K562 (cell line): ENCODE measurements at regions not wholly inside any gene's neighbourhood (a gene's known extent, or its start where the extent isn't known, plus 50 kb on each side); places are given as distances from the start of the nearest gene placed in this dataset.

ENCODE experiments used
- ATAC-seq: fragments of 200-7000 bp; cut with Tn5 transposase; 3 replicates; pipeline ENCODE4 v1.9.1; 2020; ENCODE audit warnings: moderate library complexity
- BruUV-seq: library from RNA; stranded (reverse); fragments of 400-500 nt; replicated peaks from 2 replicates; lab custom pipeline; 2021; lab: Mats Ljungman, UMichigan
- CTCF ChIA-PET: fragments of 300-600 bp; formaldehyde crosslinking; extraction: SDS; loops from one replicate; lab custom pipeline; 2021; ENCODE audit warnings: low intra/inter-chr PET ratio; lab: Yijun Ruan, JAX
- POLR2A ChIA-PET: fragments of 300-600, 350-650 bp; sonication (Branson Sonifier 250); formaldehyde crosslinking; extraction: SDS; loops from one replicate; lab custom pipeline; 2021; ENCODE audit warnings: antibody characterized with exemption, inconsistent platforms; lab: Yijun Ruan, JAX
- DNase-seq, 4 experiments: peaks; one replicate each; pipeline versions ENCODE4 v3.0.0 to v3.0.0-alpha.2; 2011 to 2018; ENCODE audit warnings: low spot score in 3 of 4, mixed read lengths in 3 of 4; ENCODE audit errors: extremely low read depth in 1 of 4
- FAIRE-seq: peaks from 2 replicates; lab custom pipeline; 2011; peaks lifted over from hg19 to GRCh38; lab: Jason Lieb, UNC
- H2AFZ ChIP-seq: 2 replicates; pipeline ENCODE4 v1.6.0; 2011; ENCODE audit warnings: low read depth, low read length, control low read depth, inconsistent platforms
- H3K27ac ChIP-seq: fragments of 200-600 bp; 3 replicates; pipeline ENCODE4 v1.8.0; 2011; ENCODE audit warnings: low read depth, mild to moderate bottlenecking, control low read depth, inconsistent platforms, low read length, moderate library complexity, mixed read lengths; ENCODE audit errors: extremely low read depth
- H3K27me3 ChIP-seq, 2 experiments: fragments of 300-600 bp in 1 of 2; 2 replicates in 1 of 2; 3 replicates in 1 of 2; pipeline versions ENCODE4 v1.6.0 to v1.8.0; 2011; ENCODE audit warnings: inconsistent platforms in 2 of 2, low read length in 2 of 2, mild to moderate bottlenecking in 1 of 2, mixed read lengths in 1 of 2, moderate library complexity in 1 of 2; ENCODE audit not compliant: control insufficient read depth in 2 of 2, insufficient read depth in 2 of 2
- H3K36me3 ChIP-seq: fragments of 300-600 bp; 3 replicates; pipeline ENCODE4 v1.8.0; 2011; ENCODE audit warnings: mild to moderate bottlenecking, low read length, inconsistent platforms; ENCODE audit not compliant: control insufficient read depth, insufficient read depth
- H3K4me1 ChIP-seq, 2 experiments: fragments of 200-600 bp in 1 of 2; replicated peaks in 1 of 2; 2 replicates in 1 of 2; 3 replicates in 1 of 2; pipeline versions ENCODE4 v1.5.1 to v1.8.0; 2011; ENCODE audit warnings: inconsistent platforms in 2 of 2, low read length in 2 of 2, mild to moderate bottlenecking in 1 of 2, mixed read lengths in 1 of 2, moderate library complexity in 1 of 2; ENCODE audit not compliant: control insufficient read depth in 2 of 2, insufficient read depth in 2 of 2
- H3K4me2 ChIP-seq: 2 replicates; pipeline ENCODE4 v1.6.1; 2011; ENCODE audit warnings: low read length, control low read depth, inconsistent platforms, mixed read lengths; ENCODE audit not compliant: insufficient read depth
- H3K4me3 ChIP-seq: fragments of 200-600 bp; sonication (generic), shearing (Covaris generic); 2 replicates; pipeline ENCODE4 v1.5.1; 2016; ENCODE audit warnings: control low read depth, inconsistent platforms
- H3K79me2 ChIP-seq: fragments of 200-600 bp; 3 replicates; pipeline ENCODE4 v1.8.0; 2011; ENCODE audit warnings: low read length, inconsistent platforms; ENCODE audit not compliant: control insufficient read depth, insufficient read depth
- H3K9ac ChIP-seq, 2 experiments: 2 replicates each; pipeline versions ENCODE4 v1.6.0 to v1.6.1; 2011; ENCODE audit warnings: low read depth in 2 of 2, low read length in 2 of 2, control low read depth in 1 of 2, inconsistent platforms in 1 of 2, mild to moderate bottlenecking in 1 of 2, mixed read lengths in 1 of 2; ENCODE audit not compliant: insufficient read depth in 1 of 2
- H3K9me1 ChIP-seq: one replicate; pipeline ENCODE4 v1.6.0; 2011; ENCODE audit warnings: inconsistent platforms, mild to moderate bottlenecking, low read length, moderate library complexity; ENCODE audit not compliant: control insufficient read depth, insufficient read depth
- H3K9me3 ChIP-seq: replicated peaks from 2 replicates; pipeline ENCODE4 v1.5.1; 2011; ENCODE audit warnings: low read depth, low read length, inconsistent platforms; ENCODE audit not compliant: control insufficient read depth, insufficient read depth
- H4K20me1 ChIP-seq: replicated peaks from 2 replicates; pipeline ENCODE4 v1.6.1; 2011; ENCODE audit warnings: low read length, inconsistent platforms, mixed read lengths; ENCODE audit not compliant: control insufficient read depth, insufficient read depth
- FUS ChIP-seq: fragments of 200-400 bp; formaldehyde crosslinking; optimal IDR thresholded peaks from 2 replicates; pipeline ENCODE3; 2017; ENCODE audit warnings: low read depth, low read length
- NR2C2 ChIP-seq, 2 experiments: fragments of 200-800 bp in 1 of 2; sonication (Bioruptor generic) in 1 of 2; sonication (generic) in 1 of 2; formaldehyde crosslinking in 1 of 2; IDR thresholded peaks; 2 replicates each; pipeline versions ENCODE4 v1.6.1 to v1.8.0; 2016 to 2022; ENCODE audit warnings: mild to moderate bottlenecking in 1 of 2, missing compliant biosample characterization in 1 of 2, missing genetic modification characterization in 1 of 2, missing genetic modification reagents in 1 of 2
- NR3C1 ChIP-seq: sonication (generic); formaldehyde crosslinking; IDR thresholded peaks from 2 replicates; pipeline ENCODE4 v1.8.1; 2022; ENCODE audit warnings: missing genetic modification reagents
- PHB2 ChIP-seq: fragments of 450-650 bp; IDR thresholded peaks from 2 replicates; pipeline ENCODE4 v1.6.1; 2017; ENCODE audit warnings: low read depth
- POLR2A ChIP-seq: fragments of 450-650 bp; conservative IDR thresholded peaks from 2 replicates; pipeline ENCODE4 v1.6.1; 2016
- SPI1 ChIP-seq: IDR thresholded peaks from 2 replicates; pipeline ENCODE4 v1.6.1; 2011; ENCODE audit warnings: low read depth, low read length, control low read depth, borderline replicate concordance
- SRSF9 ChIP-seq: fragments of 200-400 bp; formaldehyde crosslinking; IDR thresholded peaks from 2 replicates; pipeline ENCODE4 v1.6.1; 2017; ENCODE audit warnings: low read depth, low read length, borderline replicate concordance
- WGBS: fragments of 100-300 bp; shearing (Covaris generic); methylation state at CpG from one replicate; pipeline ENCODE4 v1.1.6; 2016; ENCODE audit warnings: low coverage, mixed read lengths; ENCODE audit not compliant: insufficient coverage; ENCODE audit errors: missing lambda C conversion rate; 5-methylcytosine and 5-hydroxymethylcytosine counted together
- in situ Hi-C: fragments of 300-500 bp; cut with MboI; formaldehyde crosslinking; loops from 4 replicates; pipeline ENCODE4 v1.15.0; 2018; ENCODE audit warnings: inconsistent platforms, mixed read lengths
- intact Hi-C: fragments of 100-400 bp; cut with micrococcal nuclease; formaldehyde crosslinking; loops from 2 replicates; pipeline ENCODE4 v1.14.2; 2022

- BruUV-seq = no TSS peak
- Histone ChIP-seq H3K27ac (no peak overlapping the region), H2AFZ (no peak overlapping the region), H3K4me3 (no peak overlapping the region), H4K20me1 (no peaks in the 10 kb centered on the region), H3K9me3 (no peaks in the 10 kb centered on the region), H3K4me2 (no peak overlapping the region), H3K4me1 (no peaks in the 10 kb centered on the region), H3K9ac (no peak overlapping the region), H3K9me1 (no peaks in the 10 kb centered on the region), H3K36me3 (no peaks in the 10 kb centered on the region), H3K79me2 (no peaks in the 10 kb centered on the region), H3K27me3 (peaks cover 4 to 31% of the 10 kb centered on the region in 2 experiments; a peak in 3 of 5 replicates)
- intact Hi-C loops = no loop called here
- DNase-seq = no peak
- no peak for TF ChIP-seq NR3C1
- TF ChIP-seq SPI1 = peak; percentile 57; the same call in 1 of the 2 replicates
- TF ChIP-seq NR2C2 (CRISPR knock-in tag; IDR thresholded peaks at IDR 0.05) = no peak
- TF ChIP-seq NR2C2 (tag; IDR thresholded peaks at IDR 0.05) = no peak
- TF ChIP-seq PHB2 = no peak
- no peak for TF ChIP-seq FUS
- TF ChIP-seq SRSF9 = no peak
- no peak for TF ChIP-seq POLR2A
- ChIA-PET CTCF (no interaction called here), POLR2A (interaction anchor here (0.7 kb wide), 1 partner anchor 567 kb away, joined by 3 read pairs; no protein-coding TSS in a partner anchor)
- WGBS = 2% methylated on average over 10 of the region's 11 CpGs
- no peak for ATAC-seq
- in situ Hi-C loops = loop anchor here (25.0 kb wide), 1 partner anchor 245 kb away; no protein-coding TSS in a partner anchor
- no peak for FAIRE-seq
Observed at GRCh38 chr13:24982333-24982999, 113.5 kb upstream of the PABPC3 start.
